ENCODE measurements at regions not wholly inside any gene's neighbourhood (a gene's known extent, or its start where the extent isn't known, plus 50 kb on each side); places are given as distances from the start of the nearest gene placed in this dataset.

- H3K9me1 ChIP-seq (ENCODE audit: insufficient read depth, low read length): no peaks in the 10 kb centered on the region
- ATAC-seq (ENCODE audit: low read depth): no peak
- H2BK20ac ChIP-seq (ENCODE audit: low read depth, low read length): no peak overlapping the region
- intact Hi-C loops (cut with micrococcal nuclease): no loop called here
- ChIA-PET CTCF (interaction anchor here (0.6 to 1.2 kb wide), 2 partner anchors 18 to 229 kb away, joined by 3 to 8 read pairs; no protein-coding TSS in a partner anchor), POLR2A (ENCODE audit: unreplicated experiment) (no interaction called here)
- no peak overlapping the region for H3K9ac ChIP-seq (ENCODE audit: low read depth, low read length)
- no peak overlapping the region for H3K23ac ChIP-seq (ENCODE audit: low read depth, low read length)
- no peak overlapping the region for H4K8ac ChIP-seq (ENCODE audit: low read depth in 2 of 2, low read length in 2 of 2)
- dilution Hi-C loops (cut with HindIII; ENCODE audit: low sequenced_read_pairs, unreplicated experiment): no loop called here
- no TSS peak for BruUV-seq (replicated peaks)
- H3K79me1 ChIP-seq (ENCODE audit: low read depth in 1 of 2, low read length in 2 of 2): no peaks in the 10 kb centered on the region
- H3K27ac ChIP-seq (ENCODE audit: insufficient read depth, low read length): no peak overlapping the region
- H3K14ac ChIP-seq (replicated peaks; ENCODE audit: low read depth, low read length): no peak overlapping the region
- H3K4ac ChIP-seq (ENCODE audit: low read depth, low read length): no peak overlapping the region
- H3K4me1 ChIP-seq (ENCODE audit: control insufficient read depth, insufficient read depth, low read length): no peaks in the 10 kb centered on the region
- peaks cover 5% of the 10 kb centered on the region for H3K27me3 ChIP-seq (ENCODE audit: control insufficient read depth, insufficient read depth, low read length)
- H3K4me3 ChIP-seq (ENCODE audit: insufficient read depth, low read depth, low read length): no peak overlapping the region
- H3K36me3 ChIP-seq (ENCODE audit: control insufficient read depth, insufficient read depth, low read length): no peaks in the 10 kb centered on the region
- H4K5ac ChIP-seq (ENCODE audit: low read depth, low read length): no peak overlapping the region
- H3K9me3 ChIP-seq (ENCODE audit: control insufficient read depth, insufficient read depth, low read length): peaks cover 1% of the 10 kb centered on the region; the same call in 1 of the 2 replicates
- H4K20me1 ChIP-seq (ENCODE audit: insufficient read depth, low read length): no peaks in the 10 kb centered on the region
- H2AFZ ChIP-seq (replicated peaks; ENCODE audit: low read length, poor library complexity): no peak overlapping the region
- no peak overlapping the region for H3K4me2 ChIP-seq (ENCODE audit: low read depth, low read length)
- no peak overlapping the region for H4K91ac ChIP-seq (ENCODE audit: insufficient read depth, low read depth, low read length)
- H2AK5ac ChIP-seq (ENCODE audit: low read depth, low read length): no peak overlapping the region
- H3K18ac ChIP-seq (ENCODE audit: low read depth, low read length): no peak overlapping the region
- no peak overlapping the region for H2BK120ac ChIP-seq (ENCODE audit: low read depth, low read length)
- peak; percentile 25 for DNase-seq
- no peak overlapping the region for H2BK15ac ChIP-seq (ENCODE audit: low read depth, low read length)
- in situ Hi-C loops (cut with MboI; ENCODE audit: low sequenced_read_pairs): no loop called here
- H2BK5ac ChIP-seq (ENCODE audit: low read depth, low read length, poor library complexity, severe bottlenecking): no peak overlapping the region
- no peak overlapping the region for H3K56ac ChIP-seq (ENCODE audit: extremely low read depth, insufficient read depth, low read length)
- TF ChIP-seq MXI1 (IDR thresholded peaks at IDR 0.05; ENCODE audit: borderline replicate concordance, low read depth, low read length) (no peak), CTCF (conservative IDR thresholded peaks at IDR 0.05; ENCODE audit: low read depth, low read length) (peak; percentile 35), RAD21 (IDR thresholded peaks at IDR 0.05; ENCODE audit: low read length) (0 out of 2 replicates have a peak, but pooled peaks have one; percentile 35), SMC3 (IDR thresholded peaks at IDR 0.05; ENCODE audit: low read depth, low read length) (0 out of 2 replicates have a peak, but pooled peaks have one; percentile 29), FOS (IDR thresholded peaks at IDR 0.05; ENCODE audit: low read depth, low read length) (no peak)
- no peak overlapping the region for H2AK9ac ChIP-seq (replicated peaks; ENCODE audit: low read depth, low read length, poor library complexity)
These were observed 117.0 kb downstream of the CARTPT start for GRCh38 chr5:71836084-71836483.

Data from IMR-90 (cell line).